CD4-positive, alpha-beta T cell treated with Interferon gamma for 1 hour (primary cell): ENCODE measurements at regions not wholly inside any gene's neighbourhood (a gene's known extent, or its start where the extent isn't known, plus 50 kb on each side); places are given as distances from the start of the nearest gene placed in this dataset.
"Not testable (repeated sequence)": the region's sequence is repeated elsewhere in the genome, so short reads cannot be mapped to it uniquely, and the experiment has no call there.

ENCODE experiments used
- DNase-seq: peaks from one replicate; pipeline ENCODE4 v3.0.0-alpha.2; 2020

DNA sequence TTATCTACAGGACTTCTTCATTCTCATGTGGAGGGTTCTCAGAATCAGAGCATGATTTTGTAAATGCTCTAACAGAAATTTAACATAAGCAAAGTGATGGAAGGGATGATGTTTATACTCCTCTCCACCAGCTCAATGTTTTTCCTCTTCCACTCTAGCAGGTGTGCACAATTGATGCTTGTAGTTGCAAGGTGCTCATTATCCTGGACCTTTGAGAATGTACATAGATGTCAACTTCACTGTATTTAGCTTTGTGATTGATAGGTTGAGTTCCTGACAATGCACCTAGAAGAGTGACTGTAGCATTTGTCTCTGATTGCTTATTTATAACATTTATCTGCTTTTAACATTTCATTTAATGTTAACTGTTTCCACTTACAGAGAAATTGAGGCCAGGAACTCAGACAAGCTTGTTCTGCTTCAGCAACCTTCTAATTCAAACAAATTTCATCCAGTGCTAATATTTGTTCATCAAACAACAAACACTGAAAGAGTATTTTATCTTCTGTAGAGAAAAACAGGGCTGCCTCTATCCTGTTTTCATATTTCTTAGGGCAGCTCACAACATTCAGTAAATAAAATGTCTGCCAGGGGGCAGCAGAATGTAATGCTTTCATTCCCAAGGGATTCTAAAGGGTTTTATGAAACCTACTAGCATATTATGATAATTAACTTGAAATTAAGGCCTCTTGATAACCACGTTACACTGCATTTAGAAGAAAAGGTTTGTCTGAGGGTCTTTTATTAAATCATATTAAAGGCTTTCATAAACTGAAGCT is 127.9 kb upstream of the NOL4 start:
- no peak for DNase-seq

DNA sequence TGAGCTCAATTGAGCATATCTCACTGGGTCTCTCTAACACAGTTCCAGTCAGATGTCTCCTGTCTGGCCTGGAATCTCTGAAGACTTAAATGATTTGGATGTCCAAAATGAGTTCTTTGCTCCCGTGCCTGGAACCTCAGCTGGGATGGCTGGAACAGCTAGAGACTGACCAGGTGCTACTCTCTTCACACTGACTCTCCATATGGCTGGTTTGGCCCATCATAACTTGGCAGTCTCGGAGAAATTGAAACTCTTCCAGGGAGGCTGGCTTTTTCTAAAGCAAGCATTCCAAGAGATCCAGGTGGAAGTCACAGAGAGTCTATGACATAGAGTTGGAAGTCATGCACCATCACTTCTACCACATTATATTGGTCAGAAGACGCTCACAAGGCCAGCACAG is 129.6 kb upstream of the NOL4 start:
- DNase-seq = no peak

DNA sequence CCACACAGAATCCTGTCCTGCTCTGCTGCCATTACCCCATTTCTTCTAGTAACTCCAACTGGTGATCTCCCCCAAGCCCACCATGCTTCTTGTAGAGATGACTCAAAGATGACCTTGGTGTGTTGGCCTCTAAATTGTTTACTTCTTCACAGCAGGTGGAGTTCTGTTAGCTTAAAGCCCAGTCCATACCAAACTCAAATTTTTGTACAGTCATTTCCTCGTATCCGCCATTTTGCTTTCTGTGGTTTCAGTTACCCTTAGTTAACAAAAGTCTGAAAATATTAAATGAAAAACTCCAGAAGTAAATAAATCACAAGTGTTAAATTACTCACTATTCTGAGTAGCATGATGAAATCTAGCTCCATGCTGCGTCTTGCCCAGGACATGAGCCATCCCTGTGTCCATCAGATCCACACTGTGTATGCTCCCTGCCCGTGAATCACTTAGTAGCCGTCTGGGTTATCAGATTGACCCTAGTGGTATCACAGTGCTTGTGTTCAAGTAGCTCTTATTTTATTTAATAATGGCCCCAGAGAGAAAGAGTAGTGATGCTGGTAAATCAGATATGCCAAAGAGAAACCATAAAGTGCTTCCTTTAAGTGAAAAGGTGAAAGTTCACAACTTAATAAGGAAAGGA is 133.3 kb upstream of the NOL4 start:
- no peak for DNase-seq

- no peak for DNase-seq
These were observed 134.2 kb upstream of the NOL4 start for GRCh38 chr18:34358923-34359322.

- no peak for DNase-seq
These were observed 140.0 kb upstream of the NOL4 start for GRCh38 chr18:34364699-34365098.

GRCh38 chr18:34370704-34371395 is 146.1 kb upstream of the NOL4 start:
- DNase-seq = no peak

DNA sequence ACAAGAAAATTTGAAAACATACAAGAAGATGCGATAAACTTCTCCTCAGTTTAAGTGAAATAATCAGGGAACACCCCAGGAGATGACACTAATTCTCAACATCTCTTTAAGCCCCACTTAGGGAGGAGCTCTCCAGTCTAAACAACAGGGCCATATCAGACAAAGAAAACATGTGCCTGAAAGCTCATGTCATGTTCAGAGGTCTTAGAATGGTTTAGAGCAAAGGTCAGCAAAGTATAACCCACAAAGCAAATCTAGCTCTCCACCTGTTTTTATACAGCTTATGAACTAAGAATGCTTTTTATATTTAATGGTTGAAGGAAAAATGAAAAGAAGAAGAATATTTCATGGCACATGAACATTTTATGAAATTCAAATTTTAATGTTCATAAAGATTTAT is 155.6 kb upstream of the NOL4 start:
- no peak for DNase-seq

GRCh38 chr18:34385311-34385710 is 160.6 kb upstream of the NOL4 start:
- DNase-seq = no peak

GRCh38 chr18:34386803-34387202 is 162.1 kb upstream of the NOL4 start:
- no peak for DNase-seq

GRCh38 chr18:34397286-34397896 is 172.7 kb upstream of the NOL4 start:
- DNase-seq = no peak

- DNase-seq = no peak
These were observed 175.2 kb upstream of the NOL4 start for GRCh38 chr18:34399892-34400291.

GRCh38 chr18:34400834-34401233 is 176.1 kb upstream of the NOL4 start:
- DNase-seq = no peak

DNA sequence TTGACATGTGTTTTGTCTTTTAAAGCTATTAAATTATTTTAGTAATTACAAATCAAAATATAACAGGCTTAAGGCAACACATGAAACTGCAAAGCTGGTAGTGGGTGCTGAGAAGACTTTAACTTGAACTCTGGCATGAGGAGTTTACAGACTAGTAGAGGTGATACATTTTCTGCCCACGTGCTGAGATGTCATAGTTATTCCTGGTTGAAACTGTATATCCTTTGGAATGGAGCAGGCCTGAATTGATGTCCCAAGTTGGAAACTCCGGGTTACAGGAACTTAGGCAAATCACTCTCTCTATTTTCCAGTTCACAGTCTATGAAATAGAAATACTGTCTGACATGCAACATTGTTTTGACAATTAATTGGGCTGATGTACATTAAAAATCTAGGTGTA is 177.1 kb upstream of the NOL4 start:
- DNase-seq = no peak

DNA sequence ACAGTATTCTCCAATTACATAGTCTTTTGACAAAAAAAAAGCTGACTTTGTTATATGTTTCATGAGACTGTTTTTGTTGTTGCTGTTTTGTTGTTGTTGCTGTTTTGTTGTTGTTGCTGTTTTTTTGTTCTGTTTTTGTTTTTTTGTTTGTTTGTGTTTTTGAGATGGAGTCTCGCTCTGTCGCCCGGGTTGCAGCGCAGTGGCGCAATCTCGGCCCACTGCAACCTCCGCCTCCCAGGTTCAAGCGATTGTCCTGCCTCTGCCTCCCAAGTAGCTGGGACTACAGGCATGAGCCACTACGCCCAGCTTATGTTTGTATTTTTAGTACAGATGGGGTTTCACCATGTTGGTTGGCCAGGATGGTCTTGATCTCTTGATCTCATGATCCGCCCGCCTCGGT is 182.8 kb upstream of the NOL4 start:
- not testable (repeated sequence) for DNase-seq

GRCh38 chr18:34411952-34412351 is 187.2 kb upstream of the NOL4 start:
- DNase-seq = no peak

GRCh38 chr18:34431042-34431441 is 206.3 kb upstream of the NOL4 start:
- no peak for DNase-seq

- no peak for DNase-seq
These were observed 219.9 kb upstream of the NOL4 start for GRCh38 chr18:34444622-34445021.

GRCh38 chr18:34448662-34449061 is 223.9 kb upstream of the NOL4 start:
- no peak for DNase-seq

- no peak for DNase-seq
These were observed 233.0 kb upstream of the NOL4 start for GRCh38 chr18:34457761-34458160.

- DNase-seq = no peak
These were observed 233.8 kb upstream of the NOL4 start for GRCh38 chr18:34458410-34458977.

DNA sequence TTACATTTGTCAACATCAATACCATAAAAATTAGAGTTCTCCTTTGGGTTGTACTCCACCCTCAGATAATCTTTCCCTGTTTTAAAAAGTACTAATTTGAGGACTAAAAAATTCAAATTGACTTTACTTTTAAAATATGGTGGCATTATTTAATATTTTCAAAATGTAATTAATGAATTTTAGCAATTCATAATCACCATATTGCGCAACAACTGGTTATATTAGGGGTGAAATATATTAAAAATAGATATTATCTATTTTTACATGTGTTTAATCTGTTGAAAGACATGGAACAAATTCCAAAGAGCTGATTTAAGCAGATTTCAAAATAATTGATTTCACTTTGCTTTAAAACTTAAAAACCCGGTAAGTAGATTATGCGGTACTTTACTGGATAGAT is 236.6 kb upstream of the NOL4 start:
- DNase-seq = no peak

DNA sequence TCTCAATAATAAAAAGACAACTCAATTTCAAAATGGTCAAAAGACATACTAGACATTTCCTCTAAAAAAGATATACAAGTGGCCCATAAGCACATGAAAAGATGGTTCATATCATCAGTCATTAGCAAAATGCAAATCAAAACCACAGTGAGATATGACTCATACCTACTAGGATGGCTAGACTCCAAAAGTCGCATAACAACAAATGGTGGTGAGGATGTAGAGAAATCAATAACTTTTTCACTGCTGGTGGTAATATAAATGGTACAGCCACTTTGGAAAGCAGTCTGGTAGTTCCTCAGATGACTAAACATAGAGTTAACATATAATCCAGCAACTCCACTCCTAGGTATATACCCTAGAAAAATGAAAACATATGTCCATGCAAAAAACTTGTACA is 242.3 kb upstream of the NOL4 start:
- no peak for DNase-seq

- DNase-seq = no peak
These were observed 229.9 kb upstream of the DTNA start for GRCh38 chr18:34480162-34480700.
